ENCODE measurements at regions not wholly inside any gene's neighbourhood (a gene's known extent, or its start where the extent isn't known, plus 50 kb on each side); places are given as distances from the start of the nearest gene placed in this dataset.
A peak's percentile ranks its signal among the peaks of the same experiment; 100 is the strongest.

- H3K9me3 ChIP-seq: no peaks in the 10 kb centered on the region
- intact Hi-C loops (cut with DNase I): no loop called here
- TF ChIP-seq, protein P1, sequence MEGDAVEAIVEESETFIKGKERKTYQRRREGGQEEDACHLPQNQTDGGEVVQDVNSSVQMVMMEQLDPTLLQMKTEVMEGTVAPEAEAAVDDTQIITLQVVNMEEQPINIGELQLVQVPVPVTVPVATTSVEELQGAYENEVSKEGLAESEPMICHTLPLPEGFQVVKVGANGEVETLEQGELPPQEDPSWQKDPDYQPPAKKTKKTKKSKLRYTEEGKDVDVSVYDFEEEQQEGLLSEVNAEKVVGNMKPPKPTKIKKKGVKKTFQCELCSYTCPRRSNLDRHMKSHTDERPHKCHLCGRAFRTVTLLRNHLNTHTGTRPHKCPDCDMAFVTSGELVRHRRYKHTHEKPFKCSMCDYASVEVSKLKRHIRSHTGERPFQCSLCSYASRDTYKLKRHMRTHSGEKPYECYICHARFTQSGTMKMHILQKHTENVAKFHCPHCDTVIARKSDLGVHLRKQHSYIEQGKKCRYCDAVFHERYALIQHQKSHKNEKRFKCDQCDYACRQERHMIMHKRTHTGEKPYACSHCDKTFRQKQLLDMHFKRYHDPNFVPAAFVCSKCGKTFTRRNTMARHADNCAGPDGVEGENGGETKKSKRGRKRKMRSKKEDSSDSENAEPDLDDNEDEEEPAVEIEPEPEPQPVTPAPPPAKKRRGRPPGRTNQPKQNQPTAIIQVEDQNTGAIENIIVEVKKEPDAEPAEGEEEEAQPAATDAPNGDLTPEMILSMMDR (IDR thresholded peaks at IDR 0.05): no peak
- H3K4me3 ChIP-seq: no peak overlapping the region
- ATAC-seq: peak; percentile 15
- DNase-seq: no peak
- H3K27me3 ChIP-seq: no peaks in the 10 kb centered on the region
- no peaks in the 10 kb centered on the region for H3K36me3 ChIP-seq
- no peaks in the 10 kb centered on the region for H3K4me1 ChIP-seq
- no peak overlapping the region for H3K27ac ChIP-seq
These were observed 583.9 kb downstream of the MCTP2 start for GRCh38 chr15:94815110-94815731.

DNA sequence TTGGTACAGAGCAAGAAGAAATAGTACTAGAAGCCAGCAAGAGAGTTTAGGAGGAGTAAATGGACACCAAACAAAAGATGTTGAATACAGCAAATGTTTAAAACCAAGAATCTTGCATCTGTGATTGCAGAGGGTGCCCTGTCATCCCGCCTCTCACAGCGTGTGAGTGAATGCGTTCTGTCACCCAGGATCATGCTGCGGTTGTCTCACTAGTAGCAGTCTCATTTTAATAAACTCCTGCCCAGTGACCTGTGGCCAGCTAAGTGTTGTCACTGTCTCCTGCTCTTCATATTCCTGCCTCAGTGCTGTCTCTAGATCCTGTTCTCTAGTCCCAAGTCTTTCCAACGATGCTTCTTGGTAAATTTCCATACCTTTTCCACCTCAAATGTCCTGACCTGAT, 584.6 kb downstream of the MCTP2 start:
- TF ChIP-seq, protein P1 (IDR thresholded peaks at IDR 0.05): no peak
- intact Hi-C loops (cut with DNase I): no loop called here
- no peaks in the 10 kb centered on the region for H3K4me1 ChIP-seq
- ATAC-seq (no peak), DNase-seq (no peak)
- no peak overlapping the region for H3K4me3 ChIP-seq
- no peak overlapping the region for H3K27ac ChIP-seq
- H3K36me3 ChIP-seq: no peaks in the 10 kb centered on the region
- no peaks in the 10 kb centered on the region for H3K9me3 ChIP-seq
- no peaks in the 10 kb centered on the region for H3K27me3 ChIP-seq

DNA sequence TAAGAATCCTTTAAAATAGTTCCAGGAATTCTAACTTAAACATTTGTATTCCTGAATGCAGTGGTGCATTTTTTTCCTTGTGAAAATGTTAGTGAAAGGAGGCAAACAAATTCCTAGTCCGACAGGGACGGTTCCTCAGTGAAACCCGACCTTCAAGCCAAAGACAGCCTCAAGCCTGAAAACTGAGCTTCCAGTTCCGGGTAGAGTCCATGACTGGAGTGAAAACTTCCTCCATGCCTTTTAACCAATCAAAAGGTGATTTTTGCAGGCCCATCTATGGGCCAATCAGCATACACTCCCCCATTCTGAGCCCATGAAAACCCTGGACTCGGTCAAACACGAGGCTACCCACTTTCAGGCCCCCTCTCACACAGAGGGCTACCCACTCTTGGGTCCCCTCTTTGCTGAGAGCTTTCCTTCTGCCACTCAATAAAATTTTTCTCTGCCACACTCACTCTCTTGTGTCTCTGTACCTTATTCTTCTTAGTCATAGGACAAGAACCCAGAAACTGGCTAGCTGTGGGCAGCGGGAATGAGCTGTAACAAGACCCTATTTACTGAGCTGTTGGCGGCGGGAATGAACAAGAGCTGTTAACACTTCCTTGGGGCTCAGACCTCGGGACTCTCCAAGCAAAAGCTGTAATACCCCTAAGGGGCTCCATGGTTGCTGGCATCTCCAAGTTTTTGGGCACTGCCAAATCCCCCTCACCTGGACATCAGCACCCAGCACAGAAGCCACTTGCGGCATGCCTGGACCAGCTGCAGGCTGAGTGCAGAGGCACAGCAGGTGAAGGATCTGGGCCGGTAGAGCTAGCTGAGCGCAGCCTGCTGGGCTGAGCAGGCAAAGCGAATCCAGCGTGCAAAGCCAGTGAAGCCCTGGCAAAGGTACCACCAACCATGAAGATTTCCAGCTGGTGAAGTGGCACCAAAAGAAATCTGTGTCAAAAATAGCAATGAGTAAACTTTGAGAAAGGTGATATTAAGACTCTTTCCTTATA, 598.8 kb downstream of the MCTP2 start:
- H3K4me3 ChIP-seq: no peak overlapping the region
- H3K27me3 ChIP-seq: no peaks in the 10 kb centered on the region
- intact Hi-C loops (cut with DNase I): no loop called here
- peaks cover 0 to 11% of the 10 kb centered on the region in 2 donors for H3K9me3 ChIP-seq
- ATAC-seq: no peak
- TF ChIP-seq, protein P1 (IDR thresholded peaks at IDR 0.05): no peak
- no peak for DNase-seq
- H3K27ac ChIP-seq: no peak overlapping the region
- H3K4me1 ChIP-seq: no peaks in the 10 kb centered on the region
- H3K36me3 ChIP-seq: no peaks in the 10 kb centered on the region

GRCh38 chr15:94834000-94834399, 602.6 kb downstream of the MCTP2 start:
- DNase-seq (no peak), ATAC-seq (no peak)
- TF ChIP-seq, protein P1 (IDR thresholded peaks at IDR 0.05): no peak
- Histone ChIP-seq H3K4me3 (no peak overlapping the region), H3K4me1 (no peaks in the 10 kb centered on the region), H3K27me3 (no peaks in the 10 kb centered on the region), H3K9me3 (peaks cover 0 to 11% of the 10 kb centered on the region in 2 donors), H3K36me3 (no peaks in the 10 kb centered on the region), H3K27ac (no peak overlapping the region)
- intact Hi-C loops (cut with DNase I): no loop called here

- Histone ChIP-seq H3K36me3 (no peaks in the 10 kb centered on the region), H3K27ac (no peak overlapping the region), H3K9me3 (peaks cover 0 to 11% of the 10 kb centered on the region in 2 donors), H3K4me3 (no peak overlapping the region), H3K4me1 (no peaks in the 10 kb centered on the region), H3K27me3 (no peaks in the 10 kb centered on the region)
- DNase-seq (no peak), ATAC-seq (no peak)
- TF ChIP-seq, protein P1 (IDR thresholded peaks at IDR 0.05): no peak
- intact Hi-C loops (cut with DNase I): no loop called here
These were observed 603.1 kb downstream of the MCTP2 start for GRCh38 chr15:94834494-94834893.
